ENCODE measurements at regions not wholly inside any gene's neighbourhood (a gene's known extent, or its start where the extent isn't known, plus 50 kb on each side); places are given as distances from the start of the nearest gene placed in this dataset.
"Not testable (repeated sequence)": the region's sequence is repeated elsewhere in the genome, so short reads cannot be mapped to it uniquely, and the experiment has no call there.

GRCh38 chr9:15372455-15372854, 50.2 kb upstream of the SNAPC3 start:
- WGBS = 83% methylated on average over 6 of the region's 6 CpGs

GRCh38 chr9:15371448-15371845, 51.2 kb upstream of the SNAPC3 start:
- no peak for ATAC-seq
- Histone ChIP-seq H3K27me3 (ENCODE audit: control insufficient read depth, insufficient read depth) (no peaks in the 10 kb centered on the region), H3K27ac (ENCODE audit: low read length) (no peak overlapping the region), H3K9me3 (ENCODE audit: control insufficient read depth, low read length) (no peaks in the 10 kb centered on the region), H3K4me1 (ENCODE audit: control insufficient read depth, insufficient read depth, low read length) (no peaks in the 10 kb centered on the region), H3K4me3 (ENCODE audit: low read length) (no peak overlapping the region)
- no peak for DNase-seq
- intact Hi-C loops (cut with DNase I) = no loop called here
- 87% methylated on average over 6 of the region's 6 CpGs for WGBS

More at GRCh38 chr9:15372455-15372854, 50.2 kb upstream of the SNAPC3 start:
- no peak for ATAC-seq
- intact Hi-C loops (cut with DNase I) = no loop called here
- Histone ChIP-seq H3K27ac (ENCODE audit: low read length) (no peak overlapping the region), H3K9me3 (ENCODE audit: control insufficient read depth, low read length) (no peaks in the 10 kb centered on the region), H3K27me3 (ENCODE audit: control insufficient read depth, insufficient read depth) (no peaks in the 10 kb centered on the region), H3K4me3 (ENCODE audit: low read length) (no peak overlapping the region), H3K4me1 (ENCODE audit: control insufficient read depth, insufficient read depth, low read length) (no peaks in the 10 kb centered on the region)
- DNase-seq = no peak

- Histone ChIP-seq H3K4me1 (ENCODE audit: control insufficient read depth, insufficient read depth, low read length) (no peaks in the 10 kb centered on the region), H3K4me3 (ENCODE audit: low read length) (no peak overlapping the region), H3K27ac (ENCODE audit: low read length) (no peak overlapping the region), H3K9me3 (ENCODE audit: control insufficient read depth, low read length) (no peaks in the 10 kb centered on the region), H3K27me3 (ENCODE audit: control insufficient read depth, insufficient read depth) (no peaks in the 10 kb centered on the region)
- no peak for ATAC-seq
- WGBS = 73% methylated on average over 15 of the region's 15 CpGs
- peak in 1 of 3 donors; percentile 50 for DNase-seq
- intact Hi-C loops (cut with DNase I) = no loop called here
Observed at GRCh38 chr9:15370466-15371447, 51.9 kb upstream of the SNAPC3 start.

GRCh38 chr9:15369871-15370270, 52.8 kb upstream of the SNAPC3 start:
- Histone ChIP-seq H3K9me3 (ENCODE audit: control insufficient read depth, low read length) (no peaks in the 10 kb centered on the region), H3K27ac (ENCODE audit: low read length) (no peak overlapping the region), H3K4me1 (ENCODE audit: control insufficient read depth, insufficient read depth, low read length) (no peaks in the 10 kb centered on the region), H3K4me3 (ENCODE audit: low read length) (no peak overlapping the region), H3K27me3 (ENCODE audit: control insufficient read depth, insufficient read depth) (no peaks in the 10 kb centered on the region)
- ATAC-seq (no peak), DNase-seq (no peak)
- intact Hi-C loops (cut with DNase I) = no loop called here
- WGBS = 68% methylated on average over 1 of the region's 1 CpG

- ATAC-seq (no peak), DNase-seq (no peak)
- Histone ChIP-seq H3K4me3 (ENCODE audit: low read length) (no peak overlapping the region), H3K9me3 (ENCODE audit: control insufficient read depth, low read length) (no peaks in the 10 kb centered on the region), H3K4me1 (ENCODE audit: control insufficient read depth, insufficient read depth, low read length) (no peaks in the 10 kb centered on the region), H3K27ac (ENCODE audit: low read length) (no peak overlapping the region), H3K27me3 (ENCODE audit: control insufficient read depth, insufficient read depth) (no peaks in the 10 kb centered on the region)
- intact Hi-C loops (cut with DNase I) = no loop called here
Observed at GRCh38 chr9:15369238-15369637, 53.4 kb upstream of the SNAPC3 start.

GRCh38 chr9:15364975-15365553, 57.6 kb upstream of the SNAPC3 start:
- H3K9me3 ChIP-seq (ENCODE audit: control insufficient read depth, low read length); H3K4me1 ChIP-seq (ENCODE audit: control insufficient read depth, insufficient read depth, low read length); H3K27ac ChIP-seq (ENCODE audit: low read length); H3K4me3 ChIP-seq (ENCODE audit: low read length); ATAC-seq; intact Hi-C loops (cut with DNase I); DNase-seq; H3K27me3 ChIP-seq (ENCODE audit: control insufficient read depth, insufficient read depth): not testable (repeated sequence)
- 95% methylated on average over 13 of the region's 13 CpGs for WGBS

- H3K4me1 ChIP-seq (ENCODE audit: control insufficient read depth, insufficient read depth, low read length) = no peaks in the 10 kb centered on the region
- H3K27ac ChIP-seq (ENCODE audit: low read length) = no peak overlapping the region
- no peak for DNase-seq
- H3K9me3 ChIP-seq (ENCODE audit: control insufficient read depth, low read length) = no peaks in the 10 kb centered on the region
- no peak for ATAC-seq
- 71% methylated on average over 2 of the region's 2 CpGs for WGBS
- H3K27me3 ChIP-seq (ENCODE audit: control insufficient read depth, insufficient read depth) = no peaks in the 10 kb centered on the region
- no peak overlapping the region for H3K4me3 ChIP-seq (ENCODE audit: low read length)
- intact Hi-C loops (cut with DNase I) = no loop called here
Observed at GRCh38 chr9:15361737-15362136, 54.7 kb upstream of the TTC39B start.

GRCh38 chr9:15357050-15357653, 50.1 kb upstream of the TTC39B start:
- WGBS = 75% methylated on average over 4 of the region's 4 CpGs
- Histone ChIP-seq H3K4me3 (ENCODE audit: low read length) (no peak overlapping the region), H3K4me1 (ENCODE audit: control insufficient read depth, insufficient read depth, low read length) (no peaks in the 10 kb centered on the region), H3K27ac (ENCODE audit: low read length) (no peak overlapping the region), H3K27me3 (ENCODE audit: control insufficient read depth, insufficient read depth) (no peaks in the 10 kb centered on the region), H3K9me3 (ENCODE audit: control insufficient read depth, low read length) (no peaks in the 10 kb centered on the region)
- ATAC-seq (no peak), DNase-seq (no peak)
- intact Hi-C loops (cut with DNase I) = no loop called here
